Gastrocnemius medialis (tissue), 4 donors: ENCODE measurements at regions not wholly inside any gene's neighbourhood (a gene's known extent, or its start where the extent isn't known, plus 50 kb on each side); places are given as distances from the start of the nearest gene placed in this dataset.

Source experiments
- ATAC-seq, 2 donors: fragments of 150-250 bp; one replicate each; pipeline ENCODE4 v1.9.1; 2016
- DNase-seq, 2 donors: peaks; one replicate each; pipeline ENCODE4 v3.0.0-alpha.2; 2019
- H3K27ac ChIP-seq, 4 donors: fragments of 200-600 bp; sonication (generic); 1 replicate in 1 of 4; 2 replicates in 3 of 4; pipeline ENCODE4 v1.5.1; 2016 to 2018; ENCODE audit warnings: mild to moderate bottlenecking in 2 of 4, moderate library complexity in 1 of 4
- H3K27me3 ChIP-seq, 3 donors: fragments of 200-600 bp; sonication (generic) in 2 of 3; 1 replicate in 1 of 3; 2 replicates in 2 of 3; pipeline versions ENCODE4 v1.5.1 to v1.6.0; 2016 to 2019; ENCODE audit warnings: mild to moderate bottlenecking in 1 of 3, moderate library complexity in 1 of 3
- H3K36me3 ChIP-seq, 2 donors: fragments of 200-600 bp; sonication (generic) in 1 of 2; one replicate each; pipeline ENCODE4 v1.5.1; 2017 to 2018
- H3K4me1 ChIP-seq, 2 donors: fragments of 200-600 bp; sonication (generic) in 1 of 2; one replicate each; pipeline ENCODE4 v1.5.1; 2016 to 2017; ENCODE audit warnings: mild to moderate bottlenecking in 2 of 2
- H3K4me3 ChIP-seq, 4 donors: fragments of 200-600 bp; sonication (generic) in 3 of 4; 1 replicate in 1 of 4; 2 replicates in 3 of 4; pipeline ENCODE4 v1.5.1; 2016 to 2019; ENCODE audit warnings: mild to moderate bottlenecking in 2 of 4
- H3K9me3 ChIP-seq, 3 donors: fragments of 200-600 bp; sonication (generic) in 2 of 3; 1 replicate in 1 of 3; 2 replicates in 2 of 3; pipeline ENCODE4 v1.5.1; 2016 to 2019
- POLR2A ChIP-seq, 2 donors: fragments of 450-650 bp; IDR thresholded peaks; one replicate each; pipeline ENCODE4 v1.6.1; 2017; ENCODE audit warnings: antibody characterized with exemption in 2 of 2, mild to moderate bottlenecking in 2 of 2, moderate library complexity in 2 of 2
- in situ Hi-C, 4 donors: fragments of 200-750 bp; cut with MboI; loops; one replicate each; pipeline versions ENCODE4 v1.15.0 to v1.8.0; 2017; ENCODE audit warnings: low sequenced_read_pairs in 4 of 4
- intact Hi-C: fragments of 100-400 bp; cut with DNase I; formaldehyde crosslinking; loops from one replicate; pipeline ENCODE4 v1.15.1; 2023; ENCODE audit warnings: low total_unique reads
- TF ChIP-seq, protein P1 (sequence below), 5 experiments: fragments of 450-650 bp in 3 of 5; fragments of 200-600 bp in 2 of 5; sonication (generic) in 2 of 5; IDR thresholded peaks in 4 of 5; conservative IDR thresholded peaks in 1 of 5; 1 replicate in 4 of 5; 2 replicates in 1 of 5; pipeline ENCODE4 v1.5.1; 2016 to 2019; ENCODE audit warnings: antibody characterized with exemption in 5 of 5, mild to moderate bottlenecking in 3 of 5, moderate library complexity in 3 of 5

DNA sequence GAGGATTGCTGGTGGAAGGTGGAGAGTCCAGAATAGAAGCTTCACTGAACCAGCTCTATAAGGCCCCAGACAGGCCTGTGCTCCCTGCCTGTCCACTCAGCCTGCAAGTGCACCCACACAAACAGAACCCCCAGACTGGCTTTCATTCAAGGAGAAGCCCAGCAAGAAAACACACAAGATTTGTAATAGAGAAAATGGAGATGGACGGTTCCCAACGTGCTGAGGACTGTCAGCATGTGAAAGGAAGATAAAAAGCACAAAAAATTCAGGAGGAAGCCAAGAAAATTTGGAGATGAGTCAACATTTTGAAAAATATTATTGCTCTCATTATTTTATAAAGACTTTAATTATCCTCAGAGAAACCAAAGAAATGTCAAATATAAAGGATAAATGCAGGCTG, 218.2 kb upstream of the SLC10A2 start:
- no peaks in the 10 kb centered on the region for H3K9me3 ChIP-seq
- TF ChIP-seq POLR2A (IDR thresholded peaks at IDR 0.05) = no peak
- TF ChIP-seq, protein P1, sequence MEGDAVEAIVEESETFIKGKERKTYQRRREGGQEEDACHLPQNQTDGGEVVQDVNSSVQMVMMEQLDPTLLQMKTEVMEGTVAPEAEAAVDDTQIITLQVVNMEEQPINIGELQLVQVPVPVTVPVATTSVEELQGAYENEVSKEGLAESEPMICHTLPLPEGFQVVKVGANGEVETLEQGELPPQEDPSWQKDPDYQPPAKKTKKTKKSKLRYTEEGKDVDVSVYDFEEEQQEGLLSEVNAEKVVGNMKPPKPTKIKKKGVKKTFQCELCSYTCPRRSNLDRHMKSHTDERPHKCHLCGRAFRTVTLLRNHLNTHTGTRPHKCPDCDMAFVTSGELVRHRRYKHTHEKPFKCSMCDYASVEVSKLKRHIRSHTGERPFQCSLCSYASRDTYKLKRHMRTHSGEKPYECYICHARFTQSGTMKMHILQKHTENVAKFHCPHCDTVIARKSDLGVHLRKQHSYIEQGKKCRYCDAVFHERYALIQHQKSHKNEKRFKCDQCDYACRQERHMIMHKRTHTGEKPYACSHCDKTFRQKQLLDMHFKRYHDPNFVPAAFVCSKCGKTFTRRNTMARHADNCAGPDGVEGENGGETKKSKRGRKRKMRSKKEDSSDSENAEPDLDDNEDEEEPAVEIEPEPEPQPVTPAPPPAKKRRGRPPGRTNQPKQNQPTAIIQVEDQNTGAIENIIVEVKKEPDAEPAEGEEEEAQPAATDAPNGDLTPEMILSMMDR (IDR thresholded peaks at IDR 0.05 in 4 of 5, conservative IDR thresholded peaks at IDR 0.05 in 1 of 5) = no peak
- intact Hi-C loops = no loop called here
- no peak overlapping the region for H3K4me3 ChIP-seq
- H3K36me3 ChIP-seq = no peaks in the 10 kb centered on the region
- no peaks in the 10 kb centered on the region for H3K4me1 ChIP-seq
- no peaks in the 10 kb centered on the region for H3K27me3 ChIP-seq
- ATAC-seq (no peak), DNase-seq (no peak)
- in situ Hi-C loops = no loop called here
- H3K27ac ChIP-seq = no peak overlapping the region

DNA sequence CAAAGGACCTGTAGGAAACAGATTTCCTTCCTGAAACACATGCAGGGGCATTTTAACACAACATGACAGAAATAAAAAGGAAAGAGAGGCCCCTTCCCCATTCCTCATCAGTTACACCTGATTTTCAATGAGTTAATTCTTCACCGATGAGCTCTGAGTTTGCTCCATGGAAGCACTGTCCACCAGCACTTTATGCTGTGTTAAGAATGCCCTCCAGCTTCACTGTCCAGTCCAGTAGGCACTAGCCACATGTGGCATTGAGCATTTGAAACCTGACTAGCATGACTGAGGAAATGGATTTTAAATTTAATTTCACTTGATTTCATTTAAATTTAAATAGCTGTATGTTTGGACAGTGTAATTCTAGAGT, 217.2 kb upstream of the SLC10A2 start:
- intact Hi-C loops = no loop called here
- no peaks in the 10 kb centered on the region for H3K36me3 ChIP-seq
- H3K27me3 ChIP-seq = no peaks in the 10 kb centered on the region
- ATAC-seq = no peak
- H3K4me1 ChIP-seq = no peaks in the 10 kb centered on the region
- no peak overlapping the region for H3K27ac ChIP-seq
- in situ Hi-C loops = no loop called here
- H3K9me3 ChIP-seq = no peaks in the 10 kb centered on the region
- no peak for DNase-seq
- TF ChIP-seq POLR2A (IDR thresholded peaks at IDR 0.05) = no peak
- TF ChIP-seq, protein P1 (IDR thresholded peaks at IDR 0.05 in 4 of 5, conservative IDR thresholded peaks at IDR 0.05 in 1 of 5) = no peak
- H3K4me3 ChIP-seq = no peak overlapping the region

DNA sequence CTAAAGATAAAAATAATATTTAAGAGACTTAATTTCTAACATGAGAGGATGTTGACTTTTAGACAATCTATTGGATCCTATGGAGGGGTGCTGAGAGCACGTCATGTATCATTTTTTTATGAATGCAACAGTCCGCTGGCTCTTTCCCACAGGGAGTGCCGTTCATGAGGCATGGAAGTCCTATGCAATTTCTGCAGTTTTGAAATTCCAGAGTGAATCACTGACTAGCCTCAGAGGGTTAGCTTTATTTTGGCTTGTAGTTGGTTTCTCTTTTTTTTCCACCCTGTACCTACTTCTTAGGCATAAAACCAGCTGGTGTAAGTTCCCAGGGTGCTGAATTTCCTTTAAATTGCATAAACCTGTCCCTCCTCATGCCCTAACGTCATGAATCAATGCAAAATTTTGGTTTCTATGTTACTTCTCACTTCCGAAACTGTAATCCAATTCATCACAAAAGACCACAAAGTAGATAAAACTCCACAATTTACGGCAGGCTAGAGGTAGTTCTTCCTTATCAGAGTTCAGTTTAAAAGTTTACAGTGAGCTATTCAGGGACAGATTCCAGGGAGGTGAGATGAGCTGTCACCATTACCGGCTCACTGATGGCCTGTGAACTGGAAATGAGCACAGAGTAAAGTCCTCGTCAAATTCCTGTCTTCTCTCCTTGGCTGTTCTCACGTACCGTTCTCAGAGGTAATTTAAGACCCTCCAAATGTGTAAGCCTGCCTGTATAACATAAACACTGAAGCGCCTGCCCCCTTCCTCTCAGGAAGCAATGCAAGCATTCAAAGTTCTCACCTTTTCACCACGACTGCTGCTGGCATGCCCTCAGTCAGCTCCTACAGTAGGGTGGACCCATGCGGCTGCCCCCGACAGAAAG, 216.6 kb upstream of the SLC10A2 start:
- in situ Hi-C loops = no loop called here
- Histone ChIP-seq H3K36me3 (no peaks in the 10 kb centered on the region), H3K27ac (no peak overlapping the region), H3K4me3 (no peak overlapping the region), H3K27me3 (no peaks in the 10 kb centered on the region), H3K4me1 (no peaks in the 10 kb centered on the region), H3K9me3 (no peaks in the 10 kb centered on the region)
- intact Hi-C loops = no loop called here
- TF ChIP-seq POLR2A (IDR thresholded peaks at IDR 0.05) = no peak
- TF ChIP-seq, protein P1 (IDR thresholded peaks at IDR 0.05 in 4 of 5, conservative IDR thresholded peaks at IDR 0.05 in 1 of 5) = no peak
- ATAC-seq (no peak), DNase-seq (no peak)

DNA sequence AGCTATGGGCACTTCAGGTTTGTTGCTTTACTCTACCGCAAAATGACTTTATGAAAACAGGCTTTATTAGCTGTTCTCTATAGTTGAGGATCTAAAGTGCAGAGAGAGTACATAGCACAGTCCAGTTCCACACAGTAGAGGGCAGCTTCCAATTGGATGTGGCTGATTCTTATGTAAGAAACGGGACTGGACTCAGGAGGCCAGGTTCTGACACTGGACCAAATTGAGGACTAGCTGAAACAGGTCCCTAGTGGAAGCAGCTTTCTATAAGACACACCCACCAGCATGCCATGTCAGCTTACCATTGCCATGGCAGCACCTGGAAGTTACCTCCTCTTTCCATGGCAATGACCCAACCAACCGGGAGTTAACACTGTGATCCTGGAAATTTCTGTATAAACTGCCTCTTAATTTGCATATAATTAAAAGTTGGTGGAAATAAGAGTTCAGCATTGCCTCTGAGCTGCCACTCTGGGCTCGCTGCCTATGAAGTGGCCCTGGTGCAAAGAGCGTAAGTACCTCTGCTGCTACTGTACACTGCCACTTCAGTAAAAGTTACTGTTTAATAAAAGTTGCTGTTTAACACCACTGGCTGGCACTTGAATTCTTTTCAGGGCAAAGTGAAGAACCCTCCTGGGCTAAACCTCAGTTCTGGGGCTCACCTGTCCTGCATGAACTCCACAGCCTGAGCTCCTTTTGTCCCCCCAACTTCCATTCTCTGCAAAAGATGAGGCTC, 211.9 kb upstream of the SLC10A2 start:
- DNase-seq = no peak
- ATAC-seq = no peak
- intact Hi-C loops (no loop called here), in situ Hi-C loops (no loop called here)
- no peaks in the 10 kb centered on the region for H3K4me1 ChIP-seq
- H3K9me3 ChIP-seq = no peaks in the 10 kb centered on the region
- no peak overlapping the region for H3K27ac ChIP-seq
- H3K27me3 ChIP-seq = no peaks in the 10 kb centered on the region
- no peak overlapping the region for H3K4me3 ChIP-seq
- TF ChIP-seq, protein P1 (IDR thresholded peaks at IDR 0.05 in 4 of 5, conservative IDR thresholded peaks at IDR 0.05 in 1 of 5) = no peak
- TF ChIP-seq POLR2A (IDR thresholded peaks at IDR 0.05) = no peak
- H3K36me3 ChIP-seq = no peaks in the 10 kb centered on the region
